ENCODE measurements at regions not wholly inside any gene's neighbourhood (a gene's known extent, or its start where the extent isn't known, plus 50 kb on each side); places are given as distances from the start of the nearest gene placed in this dataset.

DNA sequence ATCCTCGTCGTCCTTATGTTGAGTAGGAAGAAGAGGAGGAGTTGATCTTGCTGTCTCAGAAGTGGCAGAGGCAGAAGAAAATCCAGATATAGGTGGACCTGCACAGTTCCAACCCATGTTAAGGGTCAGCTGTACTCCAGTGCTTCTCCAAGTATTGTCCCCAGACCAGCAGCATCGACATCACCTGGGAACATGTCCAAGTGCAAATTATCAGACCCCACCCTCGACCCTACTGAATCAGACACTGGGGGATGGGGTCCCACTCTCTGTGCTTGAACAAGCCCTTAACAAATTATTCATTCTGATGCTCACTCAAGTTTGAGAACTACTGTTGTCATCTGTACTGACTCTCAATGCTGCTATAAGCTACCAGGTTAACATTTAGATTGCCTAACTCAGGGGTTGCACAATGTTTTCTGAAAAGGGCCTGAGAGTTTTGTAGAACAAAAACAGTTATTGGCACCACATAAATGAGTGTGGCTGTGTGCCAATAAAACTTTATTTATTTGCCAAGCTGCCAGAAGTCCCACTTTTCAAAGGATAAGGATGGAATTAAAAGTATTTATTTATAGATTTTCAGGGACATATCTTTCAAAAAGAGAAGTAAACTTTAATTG, 226.7 kb upstream of the IPO5 start:
- Histone ChIP-seq H3K27me3 (no peaks in the 10 kb centered on the region), H3K36me3 (no peaks in the 10 kb centered on the region), H3K9me3 (peaks cover 0 to 6% of the 10 kb centered on the region in 2 donors), H3K27ac (peak overlapping the region in 1 of 2 donors; percentile 19), H3K4me3 (no peak overlapping the region), H3K4me1 (peaks cover 0 to 15% of the 10 kb centered on the region in 2 donors)
- DNase-seq = peak in 2 of 4 donors; percentile 81 to 86
- ATAC-seq = peak; percentile 54
- TF ChIP-seq, protein P1, sequence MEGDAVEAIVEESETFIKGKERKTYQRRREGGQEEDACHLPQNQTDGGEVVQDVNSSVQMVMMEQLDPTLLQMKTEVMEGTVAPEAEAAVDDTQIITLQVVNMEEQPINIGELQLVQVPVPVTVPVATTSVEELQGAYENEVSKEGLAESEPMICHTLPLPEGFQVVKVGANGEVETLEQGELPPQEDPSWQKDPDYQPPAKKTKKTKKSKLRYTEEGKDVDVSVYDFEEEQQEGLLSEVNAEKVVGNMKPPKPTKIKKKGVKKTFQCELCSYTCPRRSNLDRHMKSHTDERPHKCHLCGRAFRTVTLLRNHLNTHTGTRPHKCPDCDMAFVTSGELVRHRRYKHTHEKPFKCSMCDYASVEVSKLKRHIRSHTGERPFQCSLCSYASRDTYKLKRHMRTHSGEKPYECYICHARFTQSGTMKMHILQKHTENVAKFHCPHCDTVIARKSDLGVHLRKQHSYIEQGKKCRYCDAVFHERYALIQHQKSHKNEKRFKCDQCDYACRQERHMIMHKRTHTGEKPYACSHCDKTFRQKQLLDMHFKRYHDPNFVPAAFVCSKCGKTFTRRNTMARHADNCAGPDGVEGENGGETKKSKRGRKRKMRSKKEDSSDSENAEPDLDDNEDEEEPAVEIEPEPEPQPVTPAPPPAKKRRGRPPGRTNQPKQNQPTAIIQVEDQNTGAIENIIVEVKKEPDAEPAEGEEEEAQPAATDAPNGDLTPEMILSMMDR (IDR thresholded peaks at IDR 0.05) = no peak
- intact Hi-C loops (cut with DNase I) = no loop called here

DNA sequence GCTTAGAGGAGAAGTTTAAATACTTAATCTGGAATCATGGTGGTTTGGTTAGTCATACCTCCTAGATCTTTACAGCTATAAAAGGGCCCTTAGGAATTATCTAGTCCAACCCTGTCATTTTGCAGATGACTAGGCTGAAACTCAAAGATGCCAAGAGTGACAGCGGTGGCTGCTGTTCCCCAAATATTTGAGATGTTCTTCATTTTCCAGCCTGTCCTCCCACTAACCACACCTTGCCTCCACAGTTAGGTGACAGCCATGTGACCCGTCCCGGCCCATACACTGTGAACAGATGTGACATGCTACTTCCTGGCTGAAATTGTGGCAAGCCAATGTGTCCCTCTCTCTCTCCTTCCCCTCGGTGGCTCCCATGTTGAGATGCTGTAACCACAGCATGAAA, 225.5 kb upstream of the IPO5 start:
- peak overlapping the region in 1 of 2 donors; percentile 19 for H3K27ac ChIP-seq
- ATAC-seq = no peak

DNA sequence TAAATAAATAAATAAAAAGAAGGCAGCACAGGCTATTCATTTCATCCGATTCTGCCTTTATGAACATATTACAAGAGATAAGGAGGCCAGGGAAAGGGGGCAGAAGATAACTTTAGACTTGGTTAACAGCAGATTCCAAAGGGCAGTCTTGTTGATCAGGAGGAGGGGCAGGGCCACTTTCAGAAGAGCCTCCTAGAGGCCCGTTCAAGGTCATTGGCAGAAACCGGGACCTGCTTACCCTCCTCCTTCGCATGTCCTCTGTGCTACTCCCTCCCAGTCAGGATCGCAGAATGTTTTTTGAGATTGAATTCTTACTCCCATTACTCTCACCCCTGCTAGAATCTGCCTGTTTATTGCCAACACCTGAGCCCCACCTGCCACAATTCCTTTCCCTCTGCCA, 217.0 kb upstream of the IPO5 start:
- DNase-seq (no peak), ATAC-seq (no peak)
- Histone ChIP-seq H3K4me3 (no peak overlapping the region), H3K27me3 (no peaks in the 10 kb centered on the region), H3K9me3 (no peaks in the 10 kb centered on the region), H3K4me1 (no peaks in the 10 kb centered on the region), H3K36me3 (no peaks in the 10 kb centered on the region), H3K27ac (no peak overlapping the region)
- intact Hi-C loops (cut with DNase I) = no loop called here
- TF ChIP-seq, protein P1 (IDR thresholded peaks at IDR 0.05) = no peak

More for the DNA sequence above, 225.5 kb upstream of the IPO5 start:
- H3K27me3 ChIP-seq = no peaks in the 10 kb centered on the region
- H3K4me1 ChIP-seq = peaks cover 0 to 15% of the 10 kb centered on the region in 2 donors
- DNase-seq = no peak
- H3K9me3 ChIP-seq = peaks cover 0 to 6% of the 10 kb centered on the region in 2 donors
- intact Hi-C loops (cut with DNase I) = no loop called here
- H3K36me3 ChIP-seq = no peaks in the 10 kb centered on the region
- TF ChIP-seq, protein P1 (IDR thresholded peaks at IDR 0.05) = no peak
- H3K4me3 ChIP-seq = no peak overlapping the region

DNA sequence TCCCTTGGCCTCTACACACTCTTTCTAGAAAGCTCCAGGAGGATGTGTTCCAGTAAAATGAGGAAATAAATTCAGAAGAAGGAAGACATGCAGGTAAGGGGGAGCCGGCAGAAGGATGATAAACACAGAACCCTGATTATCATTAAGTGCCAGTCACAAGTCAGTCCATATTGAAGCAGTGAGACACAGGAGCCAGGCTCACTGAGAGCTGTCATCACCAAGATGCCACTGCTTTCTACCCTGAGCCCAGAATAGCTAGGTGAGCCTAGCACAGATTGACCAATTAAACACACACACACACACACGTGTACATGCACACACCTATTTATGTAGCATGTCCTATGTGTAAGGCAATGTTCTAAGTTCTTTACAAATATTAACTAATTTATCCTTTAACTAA, 211.4 kb upstream of the IPO5 start:
- DNase-seq (no peak), ATAC-seq (no peak)
- Histone ChIP-seq H3K9me3 (no peaks in the 10 kb centered on the region), H3K27me3 (no peaks in the 10 kb centered on the region), H3K36me3 (no peaks in the 10 kb centered on the region), H3K27ac (no peak overlapping the region), H3K4me1 (no peaks in the 10 kb centered on the region), H3K4me3 (no peak overlapping the region)
- intact Hi-C loops (cut with DNase I) = no loop called here
- TF ChIP-seq, protein P1 (IDR thresholded peaks at IDR 0.05) = no peak

DNA sequence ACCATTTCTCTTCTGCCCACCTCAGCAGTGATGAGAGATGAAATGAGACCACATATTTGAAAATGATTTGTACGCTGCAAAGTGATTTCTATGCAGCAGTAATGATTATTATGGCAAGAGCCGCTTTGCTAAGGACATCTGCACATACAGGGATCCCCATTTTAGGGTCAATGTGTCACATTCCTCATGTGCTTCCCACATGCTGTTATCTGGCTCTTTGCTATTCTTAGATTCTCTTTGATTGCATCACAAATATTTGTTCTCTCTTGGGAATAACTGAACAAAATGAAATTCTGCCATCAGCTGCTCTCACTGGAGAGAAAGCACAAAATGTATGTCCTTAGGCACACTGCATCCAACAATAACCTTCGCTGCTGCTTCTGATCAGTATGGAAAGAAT, 209.5 kb upstream of the IPO5 start:
- H3K36me3 ChIP-seq = no peaks in the 10 kb centered on the region
- H3K4me3 ChIP-seq = no peak overlapping the region
- no peaks in the 10 kb centered on the region for H3K27me3 ChIP-seq
- DNase-seq (no peak), ATAC-seq (peak; percentile 36)
- no peaks in the 10 kb centered on the region for H3K9me3 ChIP-seq
- H3K27ac ChIP-seq = no peak overlapping the region
- TF ChIP-seq, protein P1 (IDR thresholded peaks at IDR 0.05) = no peak
- intact Hi-C loops (cut with DNase I) = no loop called here
- no peaks in the 10 kb centered on the region for H3K4me1 ChIP-seq
